Activated B cell treated with CpG ODN at 0.5 μM for 24 hours (primary cell): ENCODE measurements at regions not wholly inside any gene's neighbourhood (a gene's known extent, or its start where the extent isn't known, plus 50 kb on each side); places are given as distances from the start of the nearest gene placed in this dataset.

Experiments used
- ATAC-seq: fragments of 200-7000 bp; cut with Tn5 transposase; one replicate; pipeline ENCODE4 v1.10.0; 2021; ENCODE audit warnings: low read depth, mild to moderate bottlenecking, moderate library complexity
- CTCF ChIA-PET: fragments of 350-600 bp; sonication (Branson Sonifier 250); formaldehyde crosslinking; loops from one replicate; lab custom pipeline; 2021; ENCODE audit warnings: antibody characterized with exemption; lab: Charles Lee
- POLR2A ChIA-PET: fragments of 350-600 bp; sonication (Branson Sonifier 250); formaldehyde crosslinking; loops from one replicate; lab custom pipeline; 2021; ENCODE audit warnings: antibody characterized with exemption; lab: Charles Lee
- DNase-seq: peaks from one replicate; pipeline ENCODE4 v3.0.0; 2022
- H3K27ac Mint-ChIP-seq: one replicate; pipeline ENCODE4 v1.8.0; 2020; ENCODE audit warnings: mixed read lengths
- H3K27me3 Mint-ChIP-seq: one replicate; pipeline ENCODE4 v1.8.0; 2021; ENCODE audit warnings: mixed read lengths
- H3K36me3 Mint-ChIP-seq: one replicate; pipeline ENCODE4 v1.8.0; 2021; ENCODE audit warnings: low read depth, mixed read lengths
- H3K4me1 Mint-ChIP-seq: one replicate; pipeline ENCODE4 v1.8.0; 2021; ENCODE audit warnings: mixed read lengths
- H3K4me3 Mint-ChIP-seq: one replicate; pipeline ENCODE4 v1.8.0; 2020; ENCODE audit warnings: mild to moderate bottlenecking, mixed read lengths
- H3K9me3 Mint-ChIP-seq: one replicate; pipeline ENCODE4 v1.8.0; 2020; ENCODE audit warnings: mixed read lengths
- intact Hi-C: fragments of 100-400 bp; cut with micrococcal nuclease; formaldehyde crosslinking; loops from one replicate; pipeline ENCODE4 v1.15.1; 2024
- TF ChIP-seq, protein P1 (sequence below): fragments of 200-600 bp; IDR thresholded peaks from one replicate; pipeline ENCODE4 v1.8.0; 2022; ENCODE audit warnings: antibody characterized with exemption, mild to moderate bottlenecking

GRCh38 chr1:99546432-99547416, 99.2 kb upstream of the PALMD start:
- ATAC-seq (no peak), DNase-seq (no peak)
- ChIA-PET CTCF (no interaction called here), POLR2A (no interaction called here)
- H3K27ac Mint-ChIP-seq: no peak overlapping the region
- no peaks in the 10 kb centered on the region for H3K4me1 Mint-ChIP-seq
- intact Hi-C loops: no loop called here
- H3K9me3 Mint-ChIP-seq: no peaks in the 10 kb centered on the region
- no peaks in the 10 kb centered on the region for H3K36me3 Mint-ChIP-seq
- peaks cover 2% of the 10 kb centered on the region for H3K27me3 Mint-ChIP-seq
- H3K4me3 Mint-ChIP-seq: no peak overlapping the region
- TF ChIP-seq, protein P1, sequence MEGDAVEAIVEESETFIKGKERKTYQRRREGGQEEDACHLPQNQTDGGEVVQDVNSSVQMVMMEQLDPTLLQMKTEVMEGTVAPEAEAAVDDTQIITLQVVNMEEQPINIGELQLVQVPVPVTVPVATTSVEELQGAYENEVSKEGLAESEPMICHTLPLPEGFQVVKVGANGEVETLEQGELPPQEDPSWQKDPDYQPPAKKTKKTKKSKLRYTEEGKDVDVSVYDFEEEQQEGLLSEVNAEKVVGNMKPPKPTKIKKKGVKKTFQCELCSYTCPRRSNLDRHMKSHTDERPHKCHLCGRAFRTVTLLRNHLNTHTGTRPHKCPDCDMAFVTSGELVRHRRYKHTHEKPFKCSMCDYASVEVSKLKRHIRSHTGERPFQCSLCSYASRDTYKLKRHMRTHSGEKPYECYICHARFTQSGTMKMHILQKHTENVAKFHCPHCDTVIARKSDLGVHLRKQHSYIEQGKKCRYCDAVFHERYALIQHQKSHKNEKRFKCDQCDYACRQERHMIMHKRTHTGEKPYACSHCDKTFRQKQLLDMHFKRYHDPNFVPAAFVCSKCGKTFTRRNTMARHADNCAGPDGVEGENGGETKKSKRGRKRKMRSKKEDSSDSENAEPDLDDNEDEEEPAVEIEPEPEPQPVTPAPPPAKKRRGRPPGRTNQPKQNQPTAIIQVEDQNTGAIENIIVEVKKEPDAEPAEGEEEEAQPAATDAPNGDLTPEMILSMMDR: no peak

DNA sequence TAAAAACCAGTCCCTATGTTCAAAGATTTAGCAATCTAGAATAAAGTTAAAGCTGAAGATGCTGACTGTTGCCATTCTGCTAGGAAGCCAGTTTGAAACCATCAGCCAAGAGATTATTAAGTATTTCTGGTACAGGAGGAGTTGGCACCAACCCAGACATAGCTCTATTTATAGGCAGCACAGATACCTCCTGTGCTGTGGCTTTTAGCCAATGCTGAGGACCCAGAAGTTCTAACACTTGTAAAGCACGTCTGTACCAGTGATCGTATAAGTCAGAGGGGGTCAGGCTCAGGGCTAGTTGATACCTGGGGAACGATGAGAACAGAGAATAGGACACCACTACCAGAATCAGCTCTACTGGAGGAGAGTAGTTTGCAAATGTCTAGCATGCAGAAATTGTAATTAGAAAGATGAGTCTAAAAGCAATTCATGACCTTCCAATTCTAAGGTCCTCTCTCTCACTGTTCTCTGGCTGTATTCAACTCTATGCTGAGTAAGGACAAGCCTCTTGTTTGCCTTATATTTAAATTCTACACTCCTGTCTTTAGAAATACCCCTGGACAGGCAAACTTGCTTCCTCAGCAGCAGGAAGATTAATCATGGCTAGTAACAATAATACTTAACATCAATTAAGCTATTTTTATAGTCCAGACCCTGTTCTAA, 96.8 kb upstream of the PALMD start:
- Mint-ChIP-seq H3K27ac (no peak overlapping the region), H3K27me3 (peaks cover 5% of the 10 kb centered on the region), H3K4me3 (no peak overlapping the region), H3K4me1 (no peaks in the 10 kb centered on the region), H3K36me3 (no peaks in the 10 kb centered on the region), H3K9me3 (no peaks in the 10 kb centered on the region)
- POLR2A ChIA-PET: no interaction called here
- CTCF ChIA-PET: no interaction called here
- TF ChIP-seq, protein P1: no peak
- DNase-seq (no peak), ATAC-seq (no peak)
- intact Hi-C loops: no loop called here

- CTCF ChIA-PET: no interaction called here
- DNase-seq (no peak), ATAC-seq (no peak)
- POLR2A ChIA-PET: no interaction called here
- H3K9me3 Mint-ChIP-seq: peaks cover 2% of the 10 kb centered on the region
- intact Hi-C loops: no loop called here
- H3K27ac Mint-ChIP-seq: no peak overlapping the region
- H3K27me3 Mint-ChIP-seq: peaks cover 5% of the 10 kb centered on the region
- TF ChIP-seq, protein P1: no peak
- H3K36me3 Mint-ChIP-seq: no peaks in the 10 kb centered on the region
- H3K4me3 Mint-ChIP-seq: no peak overlapping the region
- H3K4me1 Mint-ChIP-seq: no peaks in the 10 kb centered on the region
Observed at GRCh38 chr1:99550198-99550597, 95.7 kb upstream of the PALMD start.

GRCh38 chr1:99551812-99552614, 93.9 kb upstream of the PALMD start:
- peaks cover 3% of the 10 kb centered on the region for H3K9me3 Mint-ChIP-seq
- peaks cover 5% of the 10 kb centered on the region for H3K27me3 Mint-ChIP-seq
- TF ChIP-seq, protein P1: no peak
- no peaks in the 10 kb centered on the region for H3K36me3 Mint-ChIP-seq
- DNase-seq (no peak), ATAC-seq (no peak)
- POLR2A ChIA-PET: no interaction called here
- H3K4me1 Mint-ChIP-seq: no peaks in the 10 kb centered on the region
- intact Hi-C loops: no loop called here
- H3K4me3 Mint-ChIP-seq: no peak overlapping the region
- no peak overlapping the region for H3K27ac Mint-ChIP-seq
- CTCF ChIA-PET: no interaction called here
